Activated naive CD8-positive, alpha-beta T cell treated with anti-CD3 and anti-CD28 coated beads, Interleukin-2, amount 50 U/mL, for 24 hours (primary cell): ENCODE measurements at regions not wholly inside any gene's neighbourhood (a gene's known extent, or its start where the extent isn't known, plus 50 kb on each side); places are given as distances from the start of the nearest gene placed in this dataset.

ENCODE experiments used
- ATAC-seq: fragments of 150-1000 bp; cut with Tn5 transposase; one replicate; pipeline ENCODE4 v1.10.0; 2021
- DNase-seq: peaks from one replicate; pipeline ENCODE4 v3.0.0; 2021
- H3K27ac Mint-ChIP-seq: one replicate; pipeline ENCODE4 v1.8.0; 2021; ENCODE audit warnings: mild to moderate bottlenecking, mixed read lengths
- H3K27me3 Mint-ChIP-seq: one replicate; pipeline ENCODE4 v1.8.0; 2021; ENCODE audit warnings: mixed read lengths
- H3K36me3 Mint-ChIP-seq: one replicate; pipeline ENCODE4 v1.8.0; 2021; ENCODE audit warnings: low read depth, mixed read lengths
- H3K4me1 Mint-ChIP-seq: one replicate; pipeline ENCODE4 v1.8.0; 2021; ENCODE audit warnings: mixed read lengths
- H3K4me3 Mint-ChIP-seq: one replicate; pipeline ENCODE4 v1.8.0; 2021; ENCODE audit warnings: mild to moderate bottlenecking, moderate library complexity, mixed read lengths
- H3K9me3 Mint-ChIP-seq: one replicate; pipeline ENCODE4 v1.8.0; 2021; ENCODE audit warnings: mixed read lengths

DNA sequence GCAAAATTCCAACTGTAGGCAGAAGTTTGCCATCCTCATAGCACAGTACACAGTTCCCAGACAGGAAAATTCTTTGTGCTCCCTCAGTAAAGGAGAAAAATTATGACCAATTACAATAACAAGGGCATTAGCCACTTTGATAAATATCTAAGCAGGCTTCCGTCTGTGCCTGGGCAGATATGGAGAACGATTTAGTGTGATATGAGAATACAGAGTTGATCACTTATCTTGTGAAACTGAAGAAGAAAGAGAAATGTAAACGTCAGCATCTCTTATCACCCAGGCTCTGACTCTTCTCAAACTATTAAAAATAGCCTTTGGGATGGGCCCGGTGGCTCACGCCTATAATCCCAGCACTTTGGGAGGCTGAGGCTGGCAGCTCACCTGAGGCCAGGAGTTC lies 54.5 kb upstream of the TIAM1 start:
- H3K36me3 Mint-ChIP-seq = no peaks in the 10 kb centered on the region
- no peaks in the 10 kb centered on the region for H3K27me3 Mint-ChIP-seq
- no peaks in the 10 kb centered on the region for H3K9me3 Mint-ChIP-seq
- H3K4me3 Mint-ChIP-seq = no peak overlapping the region
- no peak for ATAC-seq
- H3K27ac Mint-ChIP-seq = no peak overlapping the region
- peaks cover 43% of the 10 kb centered on the region for H3K4me1 Mint-ChIP-seq
- no peak for DNase-seq

DNA sequence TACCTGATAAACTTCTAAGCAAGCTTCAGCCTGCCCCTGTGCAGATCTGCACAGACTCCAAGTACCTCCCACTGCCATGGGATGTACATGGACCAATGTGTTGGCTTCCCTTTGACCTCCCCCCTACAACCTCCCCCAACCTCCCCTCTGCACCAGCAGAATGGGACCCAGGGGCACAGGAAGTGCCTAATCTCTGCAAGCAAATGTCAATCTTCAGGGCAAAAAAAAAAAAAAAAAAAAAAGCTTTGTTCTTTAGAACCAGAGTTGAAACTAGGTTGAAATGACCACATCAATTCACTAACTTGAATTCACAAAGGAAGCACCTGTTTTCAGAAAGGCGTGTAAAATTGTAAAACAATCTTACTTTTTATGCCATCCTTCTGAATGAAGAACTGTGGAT lies 53.9 kb upstream of the TIAM1 start:
- ATAC-seq (no peak), DNase-seq (peak; percentile 19)
- H3K27me3 Mint-ChIP-seq = no peaks in the 10 kb centered on the region
- no peak overlapping the region for H3K4me3 Mint-ChIP-seq
- no peaks in the 10 kb centered on the region for H3K36me3 Mint-ChIP-seq
- H3K4me1 Mint-ChIP-seq = peaks cover 46% of the 10 kb centered on the region
- no peak overlapping the region for H3K27ac Mint-ChIP-seq
- H3K9me3 Mint-ChIP-seq = no peaks in the 10 kb centered on the region

GRCh38 chr21:31397515-31397926 lies 53.5 kb upstream of the TIAM1 start:
- no peaks in the 10 kb centered on the region for H3K9me3 Mint-ChIP-seq
- H3K4me3 Mint-ChIP-seq = no peak overlapping the region
- no peak overlapping the region for H3K27ac Mint-ChIP-seq
- no peaks in the 10 kb centered on the region for H3K36me3 Mint-ChIP-seq
- no peak for DNase-seq
- ATAC-seq = no peak
- H3K27me3 Mint-ChIP-seq = no peaks in the 10 kb centered on the region
- H3K4me1 Mint-ChIP-seq = peaks cover 48% of the 10 kb centered on the region

DNA sequence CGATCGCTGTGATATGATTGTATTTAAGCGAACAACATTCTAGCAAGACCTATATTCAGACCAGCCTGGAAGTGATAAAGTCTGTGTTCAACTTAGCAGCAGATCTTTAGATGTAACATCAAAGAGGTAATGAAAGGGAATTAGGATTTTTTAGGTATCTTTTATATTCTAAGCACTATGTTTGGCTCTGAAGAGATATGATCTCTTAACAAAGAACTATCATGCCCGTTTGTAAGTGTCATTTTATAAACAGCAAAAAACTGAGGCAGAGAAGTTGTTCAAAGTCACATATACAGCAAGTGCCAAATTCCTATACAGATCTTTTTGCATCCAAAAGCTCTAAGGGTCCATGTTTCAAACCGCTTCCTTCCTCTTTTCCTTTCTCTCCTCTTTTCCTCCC lies 53.0 kb upstream of the TIAM1 start:
- ATAC-seq (no peak), DNase-seq (no peak)
- no peak overlapping the region for H3K4me3 Mint-ChIP-seq
- no peak overlapping the region for H3K27ac Mint-ChIP-seq
- H3K27me3 Mint-ChIP-seq = no peaks in the 10 kb centered on the region
- peaks cover 51% of the 10 kb centered on the region for H3K4me1 Mint-ChIP-seq
- H3K36me3 Mint-ChIP-seq = no peaks in the 10 kb centered on the region
- H3K9me3 Mint-ChIP-seq = no peaks in the 10 kb centered on the region

DNA sequence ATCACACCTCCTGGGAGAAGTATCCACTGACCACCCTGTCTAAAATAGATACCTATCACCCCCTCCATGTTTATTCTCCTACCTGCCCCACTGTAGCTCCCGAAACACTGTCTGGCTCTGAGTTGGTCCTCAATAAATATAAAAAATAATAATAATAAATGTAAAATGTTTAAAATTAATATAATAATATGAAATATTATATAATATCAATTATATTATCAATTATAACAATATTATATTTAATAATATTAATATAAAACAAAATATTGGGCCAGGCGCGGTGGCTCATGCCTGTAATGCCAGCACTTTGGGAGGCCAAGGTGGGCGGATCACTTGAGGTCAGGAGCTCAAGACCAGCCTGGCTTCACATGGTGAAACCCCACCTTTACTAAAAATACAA lies 52.3 kb upstream of the TIAM1 start:
- Mint-ChIP-seq H3K27ac (no peak overlapping the region), H3K36me3 (no peaks in the 10 kb centered on the region), H3K27me3 (no peaks in the 10 kb centered on the region), H3K9me3 (no peaks in the 10 kb centered on the region), H3K4me1 (peaks cover 52% of the 10 kb centered on the region), H3K4me3 (no peak overlapping the region)
- ATAC-seq (no peak), DNase-seq (no peak)

DNA sequence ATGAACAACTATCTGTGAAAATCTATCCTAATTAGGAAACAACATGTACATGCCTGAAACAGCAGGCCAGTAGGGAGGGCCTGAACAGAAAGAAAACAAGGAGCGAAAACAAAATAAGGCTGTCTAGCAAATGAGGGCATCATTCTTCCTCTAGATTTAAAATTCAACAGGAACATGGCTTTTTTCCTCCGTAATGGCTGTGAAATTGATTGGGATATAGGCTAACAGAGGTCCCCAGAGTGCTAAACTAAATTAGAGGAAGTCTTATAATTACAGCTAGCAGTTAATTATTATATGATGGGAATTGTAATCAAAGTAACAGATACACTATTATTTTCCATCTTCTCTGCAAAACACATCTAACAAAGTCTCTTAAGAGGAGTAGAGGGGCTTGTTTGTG lies 51.7 kb upstream of the TIAM1 start:
- peaks cover 52% of the 10 kb centered on the region for H3K4me1 Mint-ChIP-seq
- H3K9me3 Mint-ChIP-seq = no peaks in the 10 kb centered on the region
- H3K36me3 Mint-ChIP-seq = no peaks in the 10 kb centered on the region
- ATAC-seq (no peak), DNase-seq (no peak)
- no peak overlapping the region for H3K27ac Mint-ChIP-seq
- H3K27me3 Mint-ChIP-seq = no peaks in the 10 kb centered on the region
- H3K4me3 Mint-ChIP-seq = no peak overlapping the region

GRCh38 chr21:31395268-31395667 lies 51.2 kb upstream of the TIAM1 start:
- Mint-ChIP-seq H3K36me3 (no peaks in the 10 kb centered on the region), H3K4me1 (peaks cover 52% of the 10 kb centered on the region), H3K9me3 (no peaks in the 10 kb centered on the region), H3K4me3 (no peak overlapping the region), H3K27ac (no peak overlapping the region), H3K27me3 (no peaks in the 10 kb centered on the region)
- no peak for DNase-seq
- ATAC-seq = no peak

DNA sequence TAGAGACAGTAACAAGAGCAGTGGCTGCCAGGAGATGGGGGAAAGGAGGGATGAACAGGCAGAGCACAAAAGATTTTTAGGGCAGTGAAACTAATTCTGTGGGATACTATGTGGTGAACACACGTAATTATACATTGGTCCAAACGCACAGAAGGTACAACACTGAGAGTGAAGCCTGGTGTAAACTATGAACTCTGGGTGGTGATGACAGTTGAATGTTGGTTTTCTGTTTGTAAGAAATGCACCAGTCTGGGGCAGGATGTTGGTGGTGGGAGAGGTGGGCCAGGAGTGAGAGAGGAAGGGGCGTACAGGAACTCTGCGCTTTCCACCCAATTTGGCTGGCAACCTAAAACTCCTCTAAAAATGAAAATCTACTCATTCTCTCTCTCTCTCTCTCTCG lies 50.2 kb upstream of the TIAM1 start:
- Mint-ChIP-seq H3K9me3 (no peaks in the 10 kb centered on the region), H3K4me3 (no peak overlapping the region), H3K36me3 (no peaks in the 10 kb centered on the region), H3K27me3 (no peaks in the 10 kb centered on the region), H3K4me1 (peaks cover 43% of the 10 kb centered on the region), H3K27ac (no peak overlapping the region)
- ATAC-seq = peak; percentile 71
- no peak for DNase-seq
